ENCODE measurements at regions not wholly inside any gene's neighbourhood (a gene's known extent, or its start where the extent isn't known, plus 50 kb on each side); places are given as distances from the start of the nearest gene placed in this dataset.
A peak's percentile ranks its signal among the peaks of the same experiment; 100 is the strongest.
"Not testable (repeated sequence)": the region's sequence is repeated elsewhere in the genome, so short reads cannot be mapped to it uniquely, and the experiment has no call there.

DNA sequence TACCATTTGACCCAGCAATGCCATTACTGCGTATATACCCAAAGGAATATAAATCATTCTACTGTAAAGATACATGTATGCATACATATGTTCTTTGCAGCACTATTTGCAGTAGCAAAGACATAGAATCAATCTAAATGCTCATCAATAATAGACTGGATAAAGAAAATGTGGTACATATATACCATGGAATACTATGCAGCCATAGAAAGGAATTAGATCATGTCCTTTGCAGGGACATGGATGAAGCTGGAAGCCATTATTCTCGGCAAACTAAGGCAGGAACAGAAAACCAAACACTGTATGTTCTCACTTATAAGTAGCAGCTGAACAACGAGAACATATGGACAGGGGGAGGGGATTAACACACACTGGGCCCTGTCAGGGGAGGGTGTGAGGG lies 54.8 kb upstream of the ZNF30 start:
- DNase-seq (ENCODE audit: low read depth, low spot score); H3K9me1 ChIP-seq (ENCODE audit: control insufficient read depth, extremely low read depth, insufficient read depth, low read length); H3K36me3 ChIP-seq (ENCODE audit: control insufficient read depth in 2 of 2, extremely low read depth in 1 of 2, insufficient read depth in 2 of 2, low read length in 2 of 2); H3K79me2 ChIP-seq (ENCODE audit: control insufficient read depth, insufficient read depth, low read length); H3K27ac ChIP-seq (ENCODE audit: control insufficient read depth, insufficient read depth, low read length); H3K9ac ChIP-seq (ENCODE audit: control insufficient read depth, extremely low read depth, insufficient read depth, low read length); H3K4me1 ChIP-seq (ENCODE audit: control insufficient read depth, extremely low read depth, insufficient read depth, low read length); H4K20me1 ChIP-seq (ENCODE audit: control insufficient read depth, extremely low read depth, insufficient read depth, low read length); FAIRE-seq; H3K4me2 ChIP-seq (ENCODE audit: control insufficient read depth, extremely low read depth, insufficient read depth, low read depth, low read length); H3K27me3 ChIP-seq (ENCODE audit: control insufficient read depth, extremely low read depth, insufficient read depth, low read length); dilution Hi-C loops (cut with MboI; ENCODE audit: extremely low pct_ligation_motif_present, low sequenced_read_pairs); H3K9me3 ChIP-seq (ENCODE audit: control insufficient read depth, low read depth, low read length); H3K4me3 ChIP-seq (ENCODE audit: control insufficient read depth in 2 of 3, extremely low read depth in 1 of 3, insufficient read depth in 2 of 3, low read depth in 1 of 3, low read length in 3 of 3); H2AFZ ChIP-seq (ENCODE audit: control insufficient read depth, low read length): not testable (repeated sequence)

DNA sequence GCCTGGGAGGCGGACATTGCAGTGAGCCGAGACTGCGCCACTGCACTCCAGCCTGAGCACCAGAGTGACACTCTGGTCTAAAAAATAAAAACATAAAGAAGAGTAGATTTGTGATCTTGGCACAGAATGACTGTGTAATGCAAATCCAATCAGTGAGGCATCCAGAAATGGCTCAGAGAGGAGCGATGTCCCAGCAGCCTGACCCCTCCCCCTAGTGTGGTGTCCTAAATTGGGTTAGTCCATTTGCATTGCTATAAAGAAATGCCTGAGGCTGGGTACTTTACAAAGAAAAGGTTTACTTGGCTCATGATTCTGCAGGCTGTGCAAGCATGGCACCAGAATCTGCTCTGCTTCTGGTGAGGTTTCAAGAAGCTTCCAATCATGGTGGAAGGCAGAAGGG lies 59.1 kb upstream of the ZNF30 start:
- no peak for DNase-seq (ENCODE audit: low read depth, low spot score)
- no peak overlapping the region for H2AFZ ChIP-seq (ENCODE audit: control insufficient read depth, low read length)
- dilution Hi-C loops (cut with MboI; ENCODE audit: extremely low pct_ligation_motif_present, low sequenced_read_pairs) = no loop called here
- H3K27me3 ChIP-seq (ENCODE audit: control insufficient read depth, extremely low read depth, insufficient read depth, low read length) = no peaks in the 10 kb centered on the region
- H3K9me1 ChIP-seq (ENCODE audit: control insufficient read depth, extremely low read depth, insufficient read depth, low read length) = no peaks in the 10 kb centered on the region
- no peak overlapping the region for H3K4me3 ChIP-seq (ENCODE audit: control insufficient read depth in 2 of 3, extremely low read depth in 1 of 3, insufficient read depth in 2 of 3, low read depth in 1 of 3, low read length in 3 of 3)
- no peaks in the 10 kb centered on the region for H3K4me1 ChIP-seq (ENCODE audit: control insufficient read depth, extremely low read depth, insufficient read depth, low read length)
- H3K4me2 ChIP-seq (ENCODE audit: control insufficient read depth, extremely low read depth, insufficient read depth, low read depth, low read length) = no peak overlapping the region
- H3K36me3 ChIP-seq (ENCODE audit: control insufficient read depth in 2 of 2, extremely low read depth in 1 of 2, insufficient read depth in 2 of 2, low read length in 2 of 2) = no peaks in the 10 kb centered on the region
- H3K27ac ChIP-seq (ENCODE audit: control insufficient read depth, insufficient read depth, low read length) = no peak overlapping the region
- H3K79me2 ChIP-seq (ENCODE audit: control insufficient read depth, insufficient read depth, low read length) = no peaks in the 10 kb centered on the region
- no peak for TF ChIP-seq EZH2 (IDR thresholded peaks at IDR 0.05; ENCODE audit: low read length)
- TF ChIP-seq, protein P1, sequence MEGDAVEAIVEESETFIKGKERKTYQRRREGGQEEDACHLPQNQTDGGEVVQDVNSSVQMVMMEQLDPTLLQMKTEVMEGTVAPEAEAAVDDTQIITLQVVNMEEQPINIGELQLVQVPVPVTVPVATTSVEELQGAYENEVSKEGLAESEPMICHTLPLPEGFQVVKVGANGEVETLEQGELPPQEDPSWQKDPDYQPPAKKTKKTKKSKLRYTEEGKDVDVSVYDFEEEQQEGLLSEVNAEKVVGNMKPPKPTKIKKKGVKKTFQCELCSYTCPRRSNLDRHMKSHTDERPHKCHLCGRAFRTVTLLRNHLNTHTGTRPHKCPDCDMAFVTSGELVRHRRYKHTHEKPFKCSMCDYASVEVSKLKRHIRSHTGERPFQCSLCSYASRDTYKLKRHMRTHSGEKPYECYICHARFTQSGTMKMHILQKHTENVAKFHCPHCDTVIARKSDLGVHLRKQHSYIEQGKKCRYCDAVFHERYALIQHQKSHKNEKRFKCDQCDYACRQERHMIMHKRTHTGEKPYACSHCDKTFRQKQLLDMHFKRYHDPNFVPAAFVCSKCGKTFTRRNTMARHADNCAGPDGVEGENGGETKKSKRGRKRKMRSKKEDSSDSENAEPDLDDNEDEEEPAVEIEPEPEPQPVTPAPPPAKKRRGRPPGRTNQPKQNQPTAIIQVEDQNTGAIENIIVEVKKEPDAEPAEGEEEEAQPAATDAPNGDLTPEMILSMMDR (optimal IDR thresholded peaks at IDR 0.05 in 1 of 3, IDR thresholded peaks at IDR 0.05 in 1 of 3, conservative IDR thresholded peaks at IDR 0.05 in 1 of 3; ENCODE audit: extremely low read depth in 1 of 3, insufficient read depth in 2 of 3, low read length in 3 of 3) = no peak
- H3K9me3 ChIP-seq (ENCODE audit: control insufficient read depth, low read depth, low read length) = peaks cover 1% of the 10 kb centered on the region
- no peaks in the 10 kb centered on the region for H4K20me1 ChIP-seq (ENCODE audit: control insufficient read depth, extremely low read depth, insufficient read depth, low read length)
- no peak overlapping the region for H3K9ac ChIP-seq (ENCODE audit: control insufficient read depth, extremely low read depth, insufficient read depth, low read length)
- no peak for FAIRE-seq

DNA sequence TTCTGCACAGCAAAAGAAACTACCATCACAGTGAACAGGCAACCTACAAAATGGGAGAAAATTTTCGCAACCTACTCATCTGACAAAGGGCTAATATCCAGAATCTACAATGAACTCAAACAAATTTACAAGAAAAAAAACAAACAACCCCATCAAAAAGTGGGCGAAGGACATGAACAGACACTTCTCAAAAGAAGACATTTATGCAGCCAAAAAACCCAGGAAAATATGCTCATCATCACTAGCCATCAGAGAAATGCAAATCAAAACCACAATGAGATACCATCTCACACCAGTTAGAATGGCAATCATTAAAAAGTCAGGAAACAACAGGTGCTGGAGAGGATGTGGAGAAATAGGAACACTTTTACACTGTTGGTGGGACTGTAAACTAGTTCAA lies 61.5 kb upstream of the ZNF30 start:
- H2AFZ ChIP-seq (ENCODE audit: control insufficient read depth, low read length); H3K27ac ChIP-seq (ENCODE audit: control insufficient read depth, insufficient read depth, low read length); DNase-seq (ENCODE audit: low read depth, low spot score); H3K4me2 ChIP-seq (ENCODE audit: control insufficient read depth, extremely low read depth, insufficient read depth, low read depth, low read length); H3K4me3 ChIP-seq (ENCODE audit: control insufficient read depth in 2 of 3, extremely low read depth in 1 of 3, insufficient read depth in 2 of 3, low read depth in 1 of 3, low read length in 3 of 3); H3K9ac ChIP-seq (ENCODE audit: control insufficient read depth, extremely low read depth, insufficient read depth, low read length); H3K79me2 ChIP-seq (ENCODE audit: control insufficient read depth, insufficient read depth, low read length); H3K4me1 ChIP-seq (ENCODE audit: control insufficient read depth, extremely low read depth, insufficient read depth, low read length); H3K9me1 ChIP-seq (ENCODE audit: control insufficient read depth, extremely low read depth, insufficient read depth, low read length); H4K20me1 ChIP-seq (ENCODE audit: control insufficient read depth, extremely low read depth, insufficient read depth, low read length); H3K9me3 ChIP-seq (ENCODE audit: control insufficient read depth, low read depth, low read length); H3K36me3 ChIP-seq (ENCODE audit: control insufficient read depth in 2 of 2, extremely low read depth in 1 of 2, insufficient read depth in 2 of 2, low read length in 2 of 2); FAIRE-seq; dilution Hi-C loops (cut with MboI; ENCODE audit: extremely low pct_ligation_motif_present, low sequenced_read_pairs); H3K27me3 ChIP-seq (ENCODE audit: control insufficient read depth, extremely low read depth, insufficient read depth, low read length): not testable (repeated sequence)

DNA sequence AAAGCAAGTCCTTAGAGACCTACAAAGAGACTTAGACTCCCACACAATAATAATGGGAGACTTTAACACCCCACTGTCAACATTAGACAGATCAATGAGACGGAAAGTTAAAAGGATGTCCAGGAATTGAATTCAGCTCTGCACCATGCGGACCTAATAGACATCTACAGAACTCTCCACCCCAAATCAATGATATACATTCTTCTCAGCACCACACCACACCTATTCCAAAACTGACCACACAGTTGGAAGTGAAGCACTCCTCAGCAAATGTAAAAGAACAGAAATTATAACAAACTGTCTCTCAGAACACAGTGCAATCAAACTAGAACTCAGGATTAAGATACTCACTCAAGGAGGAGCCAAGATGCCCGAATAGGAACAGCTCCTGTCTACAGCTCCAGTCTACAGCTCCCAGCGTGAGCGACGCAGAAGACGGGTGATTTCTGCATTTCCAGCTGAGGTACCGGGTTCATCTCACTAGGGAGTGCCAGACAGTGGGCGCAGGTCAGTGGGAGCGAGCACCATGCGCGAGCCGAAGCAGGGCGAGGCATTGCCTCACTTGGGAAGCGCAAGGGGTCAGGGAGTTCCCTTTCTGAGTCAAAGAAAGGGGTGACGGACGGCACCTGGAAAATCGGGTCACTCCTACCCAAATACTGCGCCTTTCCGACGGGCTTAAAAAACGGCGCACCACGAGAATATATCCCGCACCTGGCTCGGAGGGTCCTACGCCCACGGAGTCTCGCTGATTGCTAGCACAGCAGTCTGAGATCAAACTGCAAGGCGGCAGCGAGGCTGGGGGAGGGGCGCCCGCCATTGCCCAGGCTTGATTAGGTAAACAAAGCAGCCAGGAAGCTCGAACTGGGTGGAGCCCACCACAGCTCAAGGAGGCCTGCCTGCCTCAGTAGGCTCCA lies 66.6 kb upstream of the ZNF30 start:
- H3K4me2 ChIP-seq (ENCODE audit: control insufficient read depth, extremely low read depth, insufficient read depth, low read depth, low read length); H3K4me1 ChIP-seq (ENCODE audit: control insufficient read depth, extremely low read depth, insufficient read depth, low read length); H3K9me3 ChIP-seq (ENCODE audit: control insufficient read depth, low read depth, low read length); H3K9me1 ChIP-seq (ENCODE audit: control insufficient read depth, extremely low read depth, insufficient read depth, low read length); H4K20me1 ChIP-seq (ENCODE audit: control insufficient read depth, extremely low read depth, insufficient read depth, low read length); DNase-seq (ENCODE audit: low read depth, low spot score); H3K79me2 ChIP-seq (ENCODE audit: control insufficient read depth, insufficient read depth, low read length); H3K36me3 ChIP-seq (ENCODE audit: control insufficient read depth in 2 of 2, extremely low read depth in 1 of 2, insufficient read depth in 2 of 2, low read length in 2 of 2); dilution Hi-C loops (cut with MboI; ENCODE audit: extremely low pct_ligation_motif_present, low sequenced_read_pairs); H3K27ac ChIP-seq (ENCODE audit: control insufficient read depth, insufficient read depth, low read length); FAIRE-seq; H3K27me3 ChIP-seq (ENCODE audit: control insufficient read depth, extremely low read depth, insufficient read depth, low read length); H3K9ac ChIP-seq (ENCODE audit: control insufficient read depth, extremely low read depth, insufficient read depth, low read length): not testable (repeated sequence)
- H2AFZ ChIP-seq (ENCODE audit: control insufficient read depth, low read length) = peak overlapping the region; percentile 39
- peak overlapping the region in 1 of 3 experiments; percentile 41 for H3K4me3 ChIP-seq (ENCODE audit: control insufficient read depth in 2 of 3, extremely low read depth in 1 of 3, insufficient read depth in 2 of 3, low read depth in 1 of 3, low read length in 3 of 3)

Measured in keratinocyte (primary cell).